Hypothalamus (tissue), 51 donors: ENCODE measurements at regions not wholly inside any gene's neighbourhood (a gene's known extent, or its start where the extent isn't known, plus 50 kb on each side); places are given as distances from the start of the nearest gene placed in this dataset.

Experiments
- DNase-seq, 51 donors: peaks; one replicate each; lab custom pipeline; 2025; lab: John Stamatoyannopoulos, UW

DNA sequence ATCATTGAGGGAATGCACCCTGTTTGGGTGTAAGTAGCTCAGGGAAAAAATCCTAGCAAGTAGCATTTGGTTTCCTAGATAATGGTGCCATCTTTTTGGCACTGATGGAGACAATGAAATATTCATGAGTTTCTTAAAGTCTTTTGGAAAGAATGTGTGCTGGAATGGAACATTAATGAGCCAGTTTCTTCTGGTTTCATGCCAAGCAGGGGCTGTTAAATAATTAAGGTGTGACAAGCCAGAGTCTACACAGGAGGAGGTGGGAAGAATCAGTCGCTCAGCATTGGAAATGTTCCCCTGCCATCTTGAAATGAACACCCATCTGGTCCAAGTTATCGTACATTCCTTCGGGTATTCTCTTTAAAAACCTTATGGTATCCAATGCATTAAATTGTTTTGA, 457.3 kb downstream of the RIT2 start:
- DNase-seq: no peak

- no peak for DNase-seq
Observed at GRCh38 chr18:42659187-42659586, 456.3 kb downstream of the RIT2 start.

- DNase-seq: no peak
Observed at GRCh38 chr18:42670860-42671259, 444.6 kb downstream of the RIT2 start.

DNA sequence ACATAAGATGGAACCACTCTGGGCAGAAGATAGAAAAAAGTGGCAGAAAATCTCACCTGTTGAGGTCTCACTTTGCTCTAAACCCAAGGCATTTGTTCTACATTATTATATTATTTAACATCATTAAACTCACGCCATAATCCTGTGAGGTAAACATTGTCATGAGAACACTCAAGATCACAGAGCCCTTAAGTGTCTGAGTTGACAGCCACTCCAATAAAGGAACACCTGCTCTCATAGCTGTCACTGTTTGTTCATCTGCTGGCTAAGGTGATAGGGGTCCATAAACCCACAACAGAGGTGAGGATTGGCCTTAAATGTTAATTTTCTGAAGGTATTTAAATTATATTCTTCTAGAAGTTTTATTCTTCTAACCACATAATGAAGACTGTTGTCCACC, 439.7 kb downstream of the RIT2 start:
- DNase-seq: no peak

- no peak for DNase-seq
Observed at GRCh38 chr18:42683094-42683493, 432.4 kb downstream of the RIT2 start.

GRCh38 chr18:42689310-42689709, 426.2 kb downstream of the RIT2 start:
- DNase-seq: no peak
